Caki2 (cell line): ENCODE measurements at regions not wholly inside any gene's neighbourhood (a gene's known extent, or its start where the extent isn't known, plus 50 kb on each side); places are given as distances from the start of the nearest gene placed in this dataset.
"Not testable (repeated sequence)": the region's sequence is repeated elsewhere in the genome, so short reads cannot be mapped to it uniquely, and the experiment has no call there.

ENCODE experiments used
- DNase-seq: peaks from one replicate; pipeline ENCODE4 v3.0.0-alpha.2; 2015; ENCODE audit warnings: low read depth
- in situ Hi-C: cut with HindIII; loops from 2 replicates; pipeline ENCODE4 v1.10.0; 2016; ENCODE audit warnings: low sequenced_read_pairs, low pct_unique_long_range_greater_than_20kb, mixed read lengths

DNA sequence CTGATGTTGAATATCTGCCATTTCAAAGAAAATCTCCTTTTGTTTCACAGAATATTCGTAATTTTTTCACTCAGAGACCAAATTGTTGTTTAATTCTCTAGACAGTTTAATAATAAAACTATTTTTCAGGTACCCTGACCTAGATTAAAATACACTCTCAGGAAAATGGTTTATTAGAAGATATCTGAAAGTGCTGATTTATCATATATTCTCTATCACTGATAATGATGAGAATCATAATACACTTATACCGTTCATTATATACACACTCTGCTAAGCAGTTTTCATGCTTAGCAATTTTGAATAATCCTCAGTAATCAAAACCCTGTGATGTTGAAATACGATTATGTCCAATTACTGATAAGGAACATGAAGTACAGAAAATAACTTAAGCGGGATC lies 772.9 kb upstream of the CRIM1 start:
- no peak for DNase-seq
- in situ Hi-C loops, result no loop called here

DNA sequence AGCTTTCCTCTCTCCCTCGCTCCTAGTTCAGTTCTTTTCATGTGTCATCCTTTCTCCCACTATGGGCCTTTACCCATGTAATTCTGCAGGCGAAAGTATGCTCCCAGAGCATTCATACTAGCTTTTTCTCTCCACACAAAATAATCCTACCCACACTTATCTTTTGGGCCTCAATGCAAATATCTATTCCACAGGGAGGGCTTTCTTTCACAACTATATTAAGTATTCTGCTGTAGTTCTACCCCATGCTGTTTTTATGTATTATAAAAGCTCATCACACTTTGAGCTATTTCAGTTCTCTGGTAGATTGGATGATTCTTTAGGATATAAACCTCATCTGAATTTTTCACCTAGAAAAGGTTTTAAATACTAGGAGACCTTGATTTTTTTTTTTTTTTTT lies 774.6 kb upstream of the CRIM1 start:
- DNase-seq, result no peak
- in situ Hi-C loops, result no loop called here

DNA sequence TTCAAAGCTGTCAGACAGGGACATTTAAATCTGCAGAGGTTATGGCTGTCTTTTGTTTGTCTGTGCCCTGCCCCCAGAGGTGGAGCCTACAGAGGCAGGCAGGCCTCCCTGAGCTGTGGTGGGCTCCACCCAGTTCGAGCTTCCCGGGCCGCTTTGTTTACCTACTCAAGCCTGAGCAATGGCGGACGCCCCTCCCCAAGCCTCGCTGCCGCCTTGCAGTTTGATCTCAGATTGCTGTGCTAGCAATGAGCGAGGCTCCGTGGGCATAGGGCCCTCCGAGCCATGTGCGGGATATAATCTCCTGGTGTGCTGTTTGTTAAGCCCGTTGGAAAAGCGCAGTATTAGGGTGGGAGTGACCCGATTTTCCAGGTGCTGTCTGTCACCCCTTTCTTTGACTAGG lies 787.0 kb upstream of the CRIM1 start:
- in situ Hi-C loops, DNase-seq: not testable (repeated sequence)

DNA sequence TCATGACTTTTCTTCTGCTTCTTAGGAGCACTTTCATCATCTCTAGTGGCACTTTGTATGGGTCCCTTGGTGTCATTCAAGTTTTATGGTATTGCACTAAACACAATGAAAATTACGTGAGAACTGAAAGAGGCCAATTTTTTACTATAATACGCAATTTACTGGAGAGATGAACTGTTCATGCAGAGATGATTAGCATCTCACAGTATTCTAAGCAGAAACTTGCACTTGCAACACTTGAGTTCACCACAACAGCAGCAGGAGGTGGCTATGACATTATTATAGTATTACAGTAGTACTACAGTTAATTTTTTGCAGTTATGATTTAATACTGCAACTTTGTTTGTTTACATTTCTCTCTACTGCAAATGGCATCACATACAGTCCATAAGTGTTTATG lies 793.1 kb upstream of the CRIM1 start:
- in situ Hi-C loops, result no loop called here
- DNase-seq, result no peak

DNA sequence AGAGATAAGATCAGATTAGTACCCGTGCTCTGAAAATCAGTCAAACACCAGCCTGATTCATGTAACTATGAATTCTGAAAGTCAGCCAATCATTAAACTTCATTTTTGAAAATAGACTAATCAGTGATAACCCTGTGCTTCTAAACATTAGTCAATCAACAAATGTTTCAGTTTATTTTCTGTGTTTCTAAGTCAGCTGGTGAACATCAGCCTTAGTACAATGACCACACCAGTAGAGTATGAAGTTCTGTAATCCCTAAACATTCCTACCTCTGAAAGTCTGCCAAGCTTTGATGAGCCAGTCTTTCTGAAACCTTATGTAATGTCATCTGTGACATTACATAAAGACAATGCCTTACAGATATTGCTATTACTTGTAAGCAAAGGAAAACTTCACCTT lies 807.4 kb upstream of the CRIM1 start:
- in situ Hi-C loops, result no loop called here
- DNase-seq, result no peak

DNA sequence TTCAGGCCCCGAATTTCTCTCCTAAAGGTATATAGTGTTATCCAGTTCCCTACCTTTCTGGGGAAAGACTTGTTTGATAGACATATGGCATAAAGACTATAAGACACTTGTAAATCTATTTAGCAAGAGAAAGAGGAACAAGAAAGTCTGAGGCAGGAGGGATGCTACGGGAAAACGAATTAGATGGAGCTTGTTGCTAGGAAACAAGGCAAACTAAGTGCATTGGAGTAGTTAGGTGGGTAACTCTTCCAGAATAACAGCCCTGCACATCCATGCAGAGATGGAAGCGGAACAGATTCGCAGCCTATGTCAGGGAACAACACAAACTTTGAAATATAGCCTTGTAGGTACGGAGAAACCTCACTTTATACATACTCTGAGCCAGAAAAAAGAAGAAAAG lies 810.3 kb upstream of the CRIM1 start:
- in situ Hi-C loops, result no loop called here

DNA sequence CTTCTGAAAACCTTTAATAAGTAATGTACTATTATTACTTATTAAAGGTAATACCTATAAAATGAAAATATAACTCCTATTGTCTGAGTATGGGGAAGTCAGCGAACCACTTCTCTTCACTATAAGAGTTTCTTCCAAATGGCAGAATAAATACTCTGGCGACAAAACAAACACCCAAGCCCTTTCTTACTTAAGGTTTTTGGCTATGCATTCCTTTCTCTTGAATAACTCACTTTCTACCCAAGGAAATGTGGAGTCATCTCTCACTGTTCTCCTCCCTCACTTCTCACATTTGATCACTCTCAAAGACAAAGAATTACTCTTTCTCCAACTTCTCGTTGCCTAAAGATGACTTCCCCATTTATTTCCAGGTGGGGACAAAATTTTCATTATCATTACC lies 816.8 kb upstream of the CRIM1 start:
- no peak for DNase-seq
- in situ Hi-C loops, result no loop called here

More for the DNA sequence above, 810.3 kb upstream of the CRIM1 start:
- DNase-seq, result no peak

DNA sequence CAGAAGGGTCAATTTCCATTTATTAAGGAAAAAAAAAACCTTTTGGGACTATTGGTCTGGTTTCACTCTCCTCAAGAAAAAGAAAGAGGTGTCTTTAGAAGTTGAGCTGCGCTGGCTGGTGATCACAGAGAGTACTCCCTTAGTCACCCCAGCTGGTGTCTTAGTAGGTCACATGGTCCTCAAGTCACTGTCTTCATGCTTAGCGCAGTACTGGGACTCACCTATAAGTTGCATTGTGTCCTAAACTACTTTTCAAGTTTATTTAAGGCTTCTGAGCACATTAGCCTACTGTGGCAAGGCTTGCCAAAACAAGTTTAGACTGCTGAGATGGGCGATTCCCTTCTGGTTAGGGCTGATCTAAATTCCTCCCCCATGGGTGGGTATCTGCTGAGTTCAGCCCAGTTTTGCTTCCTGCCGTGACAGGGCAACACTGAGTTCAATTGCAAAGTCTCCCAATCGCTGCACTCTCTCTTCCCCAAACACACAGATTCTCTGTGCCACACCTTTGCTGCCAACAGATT lies 824.9 kb upstream of the CRIM1 start:
- in situ Hi-C loops, result no loop called here
- no peak for DNase-seq

DNA sequence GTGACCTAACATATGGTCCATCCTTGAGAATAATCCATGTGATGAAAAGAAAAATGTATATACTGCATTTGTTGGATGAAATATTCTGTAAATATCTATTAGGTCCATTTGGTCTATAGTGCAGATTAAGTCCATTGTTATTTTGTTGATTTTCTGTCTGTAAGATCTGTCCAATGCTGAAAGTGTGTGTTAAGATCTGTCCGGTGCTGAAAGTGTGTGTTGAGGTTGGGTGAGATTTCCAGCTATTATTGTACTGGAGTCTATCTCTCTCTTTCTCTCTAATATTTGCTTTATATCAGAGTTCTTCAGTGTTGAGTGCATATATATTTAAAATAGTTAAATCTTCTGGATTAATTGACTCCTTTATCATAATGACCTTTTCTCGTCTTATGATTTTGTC lies 828.8 kb upstream of the CRIM1 start:
- in situ Hi-C loops, result no loop called here
- DNase-seq, result no peak

DNA sequence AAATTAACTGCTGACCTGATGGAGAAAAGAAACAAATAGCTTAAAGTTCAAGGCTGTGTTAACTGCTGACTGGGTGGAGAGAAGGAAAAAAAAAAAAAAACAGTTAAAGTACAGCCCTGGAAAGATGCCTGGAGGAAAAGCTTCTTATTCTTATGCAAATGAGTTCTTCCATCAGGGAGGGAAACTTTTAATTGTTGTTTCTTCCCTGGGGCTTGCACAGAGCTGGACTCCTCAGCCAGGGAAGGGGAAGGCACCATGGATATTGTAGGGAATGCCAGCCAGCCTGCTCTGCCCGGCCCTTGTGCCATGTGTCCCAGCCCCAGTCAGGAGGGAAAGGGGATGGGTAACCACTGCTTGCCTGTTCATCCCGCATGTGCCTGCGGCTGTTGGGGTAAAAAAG lies 833.1 kb upstream of the CRIM1 start:
- no peak for DNase-seq
- in situ Hi-C loops, result no loop called here

DNA sequence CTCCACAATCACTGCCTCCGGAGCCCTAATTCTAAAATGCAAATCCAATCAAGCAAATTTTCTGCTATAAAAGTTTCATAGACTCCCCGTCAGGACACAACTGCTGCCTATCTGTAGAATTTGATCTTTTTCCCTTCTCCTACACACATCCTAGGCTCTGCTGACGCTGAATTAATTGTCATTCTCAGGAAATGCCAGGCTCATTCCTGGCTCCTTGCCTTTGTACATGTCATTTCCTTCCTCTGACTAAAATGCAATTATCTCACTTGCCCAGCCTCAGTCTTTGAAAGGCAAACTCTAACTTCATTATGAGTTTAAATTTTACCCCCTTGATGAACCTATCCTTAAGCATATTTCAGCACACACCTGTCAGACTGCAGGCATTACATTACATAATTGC lies 844.9 kb upstream of the CRIM1 start:
- in situ Hi-C loops, result no loop called here
- DNase-seq, result no peak

DNA sequence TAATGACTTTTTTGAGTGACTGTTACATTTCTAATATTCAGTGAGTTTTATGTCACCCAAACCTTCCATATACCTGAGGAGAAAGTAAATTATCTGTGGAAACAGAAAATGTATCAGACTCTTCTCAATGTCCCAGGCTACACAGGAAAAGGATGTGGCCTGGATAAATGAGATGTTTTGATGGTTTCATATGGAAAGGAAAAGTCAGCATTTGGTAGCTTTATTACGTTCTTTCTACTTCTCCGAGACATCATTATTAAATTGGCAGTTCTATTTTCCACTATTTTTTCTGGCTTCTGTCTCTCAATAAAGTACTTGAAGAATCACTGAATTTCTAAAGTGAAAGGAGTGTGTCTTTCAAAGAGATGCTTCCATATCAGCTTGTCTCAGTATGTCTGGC lies 847.0 kb upstream of the CRIM1 start:
- no peak for DNase-seq
- in situ Hi-C loops, result no loop called here

DNA sequence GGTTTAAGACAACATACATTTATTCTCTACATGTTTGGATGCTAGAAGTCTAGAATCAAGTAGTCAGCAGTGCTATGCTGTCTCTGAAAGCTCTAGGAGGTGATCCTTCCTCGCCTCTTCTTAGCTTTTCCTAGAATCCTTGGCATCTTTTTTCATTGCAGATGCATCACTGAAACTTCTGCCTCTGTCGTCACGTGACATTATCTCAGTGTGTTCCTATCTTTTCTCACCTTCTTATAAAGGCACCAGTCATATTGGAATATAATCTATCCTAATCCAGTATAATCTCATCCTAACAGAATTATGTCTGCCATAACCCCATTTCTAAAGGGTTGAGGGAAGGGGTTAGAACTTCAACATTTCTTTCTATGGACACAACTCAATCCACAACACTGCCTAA lies 851.2 kb upstream of the CRIM1 start:
- in situ Hi-C loops, result no loop called here
- no peak for DNase-seq

DNA sequence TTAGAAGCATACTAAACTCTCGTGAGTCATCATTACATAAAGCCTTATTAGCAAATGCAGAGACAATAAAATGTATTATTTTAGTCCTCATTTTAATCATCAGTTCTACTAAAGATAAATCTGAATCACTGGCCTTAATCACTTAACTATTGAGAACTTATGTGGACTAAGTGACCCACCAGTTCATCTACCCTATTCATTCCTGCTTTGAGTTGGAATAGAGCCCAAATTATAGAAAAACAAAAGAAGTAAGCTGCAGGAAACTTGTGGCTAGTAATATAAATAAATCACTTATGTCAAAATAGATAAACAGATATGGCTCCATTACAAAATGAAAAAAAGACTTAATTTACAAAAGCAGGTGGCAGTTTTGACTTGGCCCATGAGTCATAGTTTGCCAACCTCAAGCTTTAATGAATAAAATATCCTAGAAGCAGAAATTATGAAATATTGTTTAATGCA lies 851.8 kb upstream of the CRIM1 start:
- peak; percentile 7 for DNase-seq
- in situ Hi-C loops, result no loop called here

DNA sequence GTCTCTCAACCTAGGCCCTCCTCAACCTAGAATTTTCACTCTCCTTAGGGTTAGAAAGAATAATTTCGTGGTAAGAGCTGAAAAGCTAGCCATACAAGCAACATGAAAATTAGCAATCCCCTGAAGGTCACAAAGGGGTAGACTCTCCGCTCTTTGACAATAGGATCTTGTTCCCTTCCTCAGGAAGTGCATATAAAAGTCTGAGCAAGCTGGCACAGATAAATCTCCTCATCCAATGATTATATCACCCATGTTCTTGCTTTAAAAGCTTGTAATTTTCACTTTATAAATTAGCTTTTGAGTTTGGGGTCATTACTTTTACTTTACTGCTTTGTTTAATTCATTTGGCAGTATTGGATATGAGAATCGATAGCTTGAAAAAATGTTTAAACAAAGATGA lies 852.3 kb upstream of the CRIM1 start:
- no peak for DNase-seq

DNA sequence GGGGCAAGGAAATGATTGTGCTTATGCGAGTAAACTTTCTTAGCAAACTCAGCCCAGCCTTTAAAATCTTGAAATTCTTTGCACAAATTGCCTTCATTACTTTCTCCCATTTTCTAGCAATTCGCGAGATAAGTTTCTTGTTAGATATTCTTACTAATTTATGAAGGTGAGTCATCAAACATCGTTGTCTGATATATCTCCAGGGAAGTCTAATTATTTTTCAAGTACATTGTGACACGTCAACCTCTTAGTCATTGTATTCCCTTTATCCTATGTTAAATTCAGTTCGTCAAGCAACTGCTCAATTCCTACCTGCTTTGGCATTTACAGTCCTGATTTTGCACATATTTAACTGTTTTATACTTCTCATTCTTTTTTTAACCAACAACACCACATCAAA lies 854.5 kb upstream of the CRIM1 start:
- in situ Hi-C loops, result no loop called here
- no peak for DNase-seq

More for the DNA sequence above, 852.3 kb upstream of the CRIM1 start:
- in situ Hi-C loops, result no loop called here

DNA sequence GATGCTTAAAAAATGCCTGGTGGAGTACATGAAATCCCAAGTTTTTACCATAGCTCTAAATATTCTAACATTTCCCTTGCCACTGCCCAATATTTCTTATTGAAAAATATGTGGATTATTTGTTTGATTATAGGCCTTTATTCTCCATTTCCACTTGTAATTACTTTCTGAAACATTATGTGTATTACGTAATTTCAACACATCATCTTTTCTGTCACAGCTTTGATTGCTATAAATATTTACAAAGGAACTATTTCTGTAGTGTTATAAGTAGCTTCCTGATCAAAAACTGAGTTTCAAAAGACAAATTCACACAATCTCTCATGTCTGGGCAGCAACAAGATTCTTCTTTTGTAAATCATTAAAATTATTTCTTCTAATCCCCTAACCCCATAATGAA lies 859.6 kb upstream of the CRIM1 start:
- in situ Hi-C loops, result no loop called here
- DNase-seq, result no peak

DNA sequence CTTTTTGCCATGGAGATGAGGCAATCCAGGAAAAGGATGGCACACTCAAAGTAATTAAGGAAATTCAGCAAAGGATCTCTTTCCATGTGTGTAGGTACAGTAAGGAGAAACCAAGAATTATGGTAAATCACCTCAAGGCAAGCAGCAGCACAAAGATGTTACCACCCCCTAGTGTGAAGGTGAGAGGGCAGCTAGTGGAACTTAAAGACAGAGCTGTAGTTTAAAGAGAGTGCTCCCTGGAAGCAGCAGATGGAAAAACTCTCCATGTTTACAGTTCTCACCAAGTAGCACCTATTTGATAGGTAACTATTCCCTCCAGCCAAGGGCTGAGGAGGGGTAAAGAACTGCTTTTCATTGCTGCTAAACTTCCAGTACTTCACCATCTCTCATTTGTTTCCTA lies 860.4 kb upstream of the CRIM1 start:
- DNase-seq, result no peak
- in situ Hi-C loops, result no loop called here

DNA sequence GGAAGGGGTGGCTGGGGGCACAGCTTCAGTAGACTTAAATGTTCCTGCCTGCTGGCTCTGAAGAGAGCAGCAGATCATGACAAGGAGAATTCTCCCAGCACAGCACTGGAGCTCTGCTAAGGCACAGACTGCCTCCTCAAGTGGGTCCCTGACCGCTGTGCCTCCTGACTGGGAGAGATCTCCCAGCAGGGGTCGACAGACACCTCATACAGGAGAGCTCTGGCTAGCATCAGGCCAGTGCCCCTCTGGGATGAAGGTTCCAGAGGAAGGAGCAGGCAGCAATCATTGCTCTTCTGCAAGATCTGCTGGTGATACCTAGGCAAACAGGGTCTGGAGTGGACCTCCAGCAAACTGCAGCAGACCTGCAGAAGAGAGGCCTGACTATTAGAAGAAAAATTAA lies 877.5 kb upstream of the CRIM1 start:
- in situ Hi-C loops, DNase-seq: not testable (repeated sequence)

DNA sequence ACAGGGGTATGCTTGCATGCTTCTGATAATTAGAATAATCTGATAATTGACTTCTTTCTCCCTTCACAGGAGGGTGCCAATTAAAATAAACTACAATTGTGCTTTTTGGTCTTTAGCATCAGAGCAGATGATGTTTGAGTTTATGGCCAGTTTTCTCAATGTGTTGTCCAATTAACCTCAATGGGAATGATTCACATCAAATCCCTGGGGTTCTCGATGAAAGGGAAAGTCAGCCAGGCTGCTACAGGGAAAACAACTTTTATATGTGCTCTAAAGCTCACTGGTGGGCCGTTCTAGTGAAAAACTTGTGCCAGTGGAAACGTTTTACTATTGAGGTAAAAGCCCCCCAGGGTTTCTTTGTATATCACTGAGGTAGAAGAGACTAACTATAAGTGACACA lies 887.3 kb upstream of the CRIM1 start:
- DNase-seq, result no peak
- in situ Hi-C loops, result no loop called here
